ENCODE measurements at regions not wholly inside any gene's neighbourhood (a gene's known extent, or its start where the extent isn't known, plus 50 kb on each side); places are given as distances from the start of the nearest gene placed in this dataset.

DNA sequence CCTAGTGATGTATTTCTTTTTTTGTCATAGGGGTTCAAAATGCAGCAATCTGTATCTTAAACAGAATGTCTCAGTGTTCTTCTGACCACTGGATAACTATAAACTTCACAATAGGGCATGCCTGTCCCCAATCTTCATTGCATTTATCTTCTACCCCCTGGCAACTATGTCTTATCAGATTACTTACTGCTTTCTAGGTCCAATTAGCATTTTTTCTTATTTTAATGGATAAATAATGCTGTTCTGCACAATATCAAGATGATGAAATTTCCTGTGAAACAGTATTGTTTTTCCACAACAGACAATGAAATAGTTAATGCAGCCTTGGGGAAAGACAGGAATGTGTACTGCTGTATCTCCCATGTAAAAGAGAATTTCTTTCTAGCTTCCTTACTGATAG, 432.1 kb downstream of the NSUN3 start (continued):
- no peak for TF ChIP-seq CBX8 (IDR thresholded peaks at IDR 0.05; ENCODE audit: borderline replicate concordance, low read depth, low read length)
- TF ChIP-seq RBBP5 (IDR thresholded peaks at IDR 0.05; ENCODE audit: borderline replicate concordance, low read depth, low read length), result no peak
- no peak for TF ChIP-seq CTBP2 (IDR thresholded peaks at IDR 0.05; ENCODE audit: borderline replicate concordance, insufficient read depth, insufficient read length, low read length)
- no peak for TF ChIP-seq SP1 (IDR thresholded peaks at IDR 0.05; ENCODE audit: low read depth, low read length)

Measured in H1 (cell line).